HCT116 (cell line): ENCODE measurements at regions not wholly inside any gene's neighbourhood (a gene's known extent, or its start where the extent isn't known, plus 50 kb on each side); places are given as distances from the start of the nearest gene placed in this dataset.

ENCODE experiments used
- ATAC-seq: fragments of 200-7000 bp; cut with Tn5 transposase; 2 replicates; pipeline ENCODE4 v1.9.1; 2020; ENCODE audit warnings: mild to moderate bottlenecking, moderate library complexity
- BruUV-seq: library from RNA; stranded (reverse); fragments of 400-500 nt; replicated peaks from 2 replicates; lab custom pipeline; 2021; lab: Mats Ljungman, UMichigan
- CTCF ChIA-PET: fragments of 300-600 bp; sonication (Branson Sonifier 250); formaldehyde crosslinking; loops from one replicate; lab custom pipeline; 2021; ENCODE audit warnings: antibody characterized with exemption; lab: Charles Lee
- POLR2A ChIA-PET: fragments of 300-600, 350-600 bp; sonication (Branson Sonifier 250); formaldehyde crosslinking; loops from one replicate; lab custom pipeline; 2021; ENCODE audit warnings: antibody characterized with exemption; lab: Charles Lee
- RAD21 ChIA-PET, 2 experiments: fragments of 300-600 bp; sonication (Branson Sonifier 250); formaldehyde crosslinking; loops; one replicate each; lab custom pipeline; 2023; ENCODE audit warnings: low total read pairs in 2 of 2; ENCODE audit not compliant: uncharacterized antibody in 2 of 2, unreplicated experiment in 2 of 2, low non-redundant PET in 1 of 2; lab: Charles Lee
- DNase-seq: peaks from one replicate; pipeline ENCODE4 v3.0.0-alpha.2; 2010; ENCODE audit warnings: low read depth, low spot score
- H2AFZ ChIP-seq: fragments of 200-600 bp; shearing (Covaris generic), sonication (generic); 2 replicates; pipeline ENCODE4 v1.6.1; 2017; ENCODE audit warnings: low read depth, mixed run types, mixed read lengths, antibody characterized with exemption, low read length; ENCODE audit not compliant: poor library complexity, severe bottlenecking
- H3K27ac ChIP-seq: 2 replicates; pipeline ENCODE4 v1.5.1; 2012; ENCODE audit warnings: low read depth, low read length
- H3K27me3 ChIP-seq: fragments of 200-600 bp; sonication (generic); 2 replicates; pipeline ENCODE4 v1.6.1; 2016; ENCODE audit warnings: mixed run types, low read length, mixed read lengths; ENCODE audit not compliant: insufficient read depth
- H3K36me3 ChIP-seq, 2 experiments: fragments of 200-500 bp in 1 of 2; fragments of 200-600 bp in 1 of 2; sonication (Bioruptor generic) in 1 of 2; sonication (generic) in 1 of 2; 2 replicates each; pipeline versions ENCODE4 v1.5.1 to v1.6.1; 2014 to 2016; ENCODE audit warnings: low read length in 2 of 2, inconsistent platforms in 1 of 2, mixed read lengths in 1 of 2, mixed run types in 1 of 2; ENCODE audit not compliant: insufficient read depth in 2 of 2, control insufficient read depth in 1 of 2
- H3K4me1 ChIP-seq, 2 experiments: fragments of 200-600 bp in 1 of 2; sonication (generic) in 1 of 2; 2 replicates each; pipeline versions ENCODE4 v1.5.1 to v1.6.1; 2012 to 2017; ENCODE audit warnings: low read length in 2 of 2, inconsistent platforms in 1 of 2, mild to moderate bottlenecking in 1 of 2, mixed read lengths in 1 of 2, mixed run types in 1 of 2, moderate library complexity in 1 of 2; ENCODE audit not compliant: insufficient read depth in 2 of 2, control insufficient read depth in 1 of 2
- H3K4me2 ChIP-seq: fragments of 200-600 bp; sonication (generic); 2 replicates; pipeline ENCODE4 v1.6.1; 2017; ENCODE audit warnings: mixed run types, low read length, mixed read lengths
- H3K4me3 ChIP-seq, 2 experiments: fragments of 200-600 bp in 1 of 2; sonication (generic) in 1 of 2; replicated peaks in 1 of 2; 2 replicates each; pipeline ENCODE4 v1.5.1; 2011 to 2016; ENCODE audit warnings: low read length in 2 of 2, control low read depth in 1 of 2, low read depth in 1 of 2, mild to moderate bottlenecking in 1 of 2, mixed read lengths in 1 of 2, mixed run types in 1 of 2
- H3K79me2 ChIP-seq: fragments of 200-600 bp; sonication (generic); 2 replicates; pipeline ENCODE4 v1.6.1; 2017; ENCODE audit warnings: mild to moderate bottlenecking, mixed run types, low read length, moderate library complexity, mixed read lengths; ENCODE audit not compliant: insufficient read depth
- H3K9ac ChIP-seq: fragments of 200-600 bp; sonication (generic); 2 replicates; pipeline ENCODE4 v1.6.1; 2016; ENCODE audit warnings: low read length, mixed read lengths
- H3K9me2 ChIP-seq: fragments of 200-600 bp; sonication (generic), shearing (Covaris generic); 2 replicates; pipeline ENCODE4 v1.6.1; 2017; ENCODE audit warnings: mixed run types, mild to moderate bottlenecking, moderate library complexity; ENCODE audit not compliant: insufficient read depth
- H3K9me3 ChIP-seq, 2 experiments: fragments of 200-500 bp in 1 of 2; fragments of 200-600 bp in 1 of 2; sonication (Bioruptor generic) in 1 of 2; sonication (generic) in 1 of 2; 2 replicates each; pipeline ENCODE4 v1.6.1; 2014 to 2017; ENCODE audit warnings: low read length in 2 of 2, mixed read lengths in 2 of 2, inconsistent platforms in 1 of 2, low read depth in 1 of 2, mild to moderate bottlenecking in 1 of 2, mixed run types in 1 of 2, moderate library complexity in 1 of 2; ENCODE audit not compliant: control insufficient read depth in 1 of 2, insufficient read depth in 1 of 2
- H4K20me1 ChIP-seq: fragments of 200-600 bp; sonication (generic), shearing (Covaris generic); 2 replicates; pipeline ENCODE4 v1.6.1; 2017; ENCODE audit warnings: mixed run types, mild to moderate bottlenecking, moderate library complexity; ENCODE audit not compliant: insufficient read depth
- CEBPB ChIP-seq: IDR thresholded peaks from 2 replicates; pipeline ENCODE4 v1.6.1; 2012; ENCODE audit warnings: low read depth
- EGR1 ChIP-seq: IDR thresholded peaks from 2 replicates; pipeline ENCODE4 v1.6.1; 2012; ENCODE audit warnings: low read depth
- ELF1 ChIP-seq: IDR thresholded peaks from 2 replicates; pipeline ENCODE4 v1.6.1; 2012; ENCODE audit warnings: low read depth, borderline replicate concordance
- EZH2phosphoT487 ChIP-seq: fragments of 200-600 bp; IDR thresholded peaks from 2 replicates; pipeline ENCODE4 v1.6.1; 2018; ENCODE audit warnings: antibody characterized with exemption, borderline replicate concordance
- POLR2A ChIP-seq: IDR thresholded peaks from 2 replicates; pipeline ENCODE4 v1.7.0; 2011; ENCODE audit warnings: borderline replicate concordance; ENCODE audit not compliant: insufficient read depth, insufficient read length; ENCODE audit errors: extremely low read depth
- POLR2AphosphoS5 ChIP-seq: IDR thresholded peaks from 2 replicates; pipeline ENCODE4 v1.6.1; 2011; ENCODE audit warnings: mild to moderate bottlenecking, low read depth, low read length, moderate library complexity
- SIN3A ChIP-seq: IDR thresholded peaks from 2 replicates; pipeline ENCODE4 v1.6.1; 2012; ENCODE audit warnings: low read depth
- TCF7L2 ChIP-seq: IDR thresholded peaks from 2 replicates; pipeline ENCODE4 v1.7.0; 2011; ENCODE audit warnings: borderline replicate concordance, inconsistent platforms; ENCODE audit not compliant: insufficient read depth, insufficient read length; ENCODE audit errors: extremely low read depth
- ZNF274 ChIP-seq: fragments of 200-500 bp; sonication (Bioruptor generic); IDR thresholded peaks from 2 replicates; pipeline ENCODE4 v1.6.1; 2014; ENCODE audit warnings: mild to moderate bottlenecking, low read depth, low read length, inconsistent platforms
- intact Hi-C: fragments of 100-400 bp; cut with micrococcal nuclease; formaldehyde crosslinking; loops from 2 replicates; pipeline ENCODE4 v1.10.0; 2022
- TF ChIP-seq, protein P1 (sequence below): IDR thresholded peaks from 2 replicates; pipeline ENCODE4 v1.6.1; 2012; ENCODE audit warnings: low read depth

DNA sequence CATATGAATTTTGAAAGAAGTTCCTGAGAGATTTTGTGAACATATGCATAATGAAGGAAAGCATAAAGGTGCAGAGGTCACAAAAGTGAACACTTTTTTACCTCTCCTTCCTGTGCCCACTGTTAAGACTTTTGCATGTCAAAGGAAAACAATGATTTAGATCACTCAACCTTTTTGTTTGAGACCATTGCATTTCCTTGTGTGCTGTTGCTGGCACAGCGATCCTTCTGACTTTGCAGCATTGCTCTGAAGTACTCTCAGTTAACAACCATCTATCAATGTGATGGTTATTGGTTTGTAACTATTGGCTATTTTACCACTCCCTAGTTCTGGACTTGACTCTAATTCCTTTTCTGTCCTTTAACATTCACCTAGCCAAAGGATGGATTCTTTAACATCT is 61.7 kb upstream of the TFPI start:
- TF ChIP-seq POLR2AphosphoS5: no peak
- ChIA-PET POLR2A (no interaction called here), RAD21 (no interaction called here), CTCF (no interaction called here)
- DNase-seq (no peak), ATAC-seq (no peak)
- no peaks in the 10 kb centered on the region for H3K4me1 ChIP-seq
- H3K27me3 ChIP-seq: no peaks in the 10 kb centered on the region
- no peak overlapping the region for H3K27ac ChIP-seq
- H2AFZ ChIP-seq: no peak overlapping the region
- no peak overlapping the region for H3K9ac ChIP-seq
- H3K9me2 ChIP-seq: no peaks in the 10 kb centered on the region
- no peaks in the 10 kb centered on the region for H4K20me1 ChIP-seq
- H3K9me3 ChIP-seq: no peaks in the 10 kb centered on the region
- no peaks in the 10 kb centered on the region for H3K79me2 ChIP-seq
- no peak overlapping the region for H3K4me2 ChIP-seq
- no TSS peak for BruUV-seq
- no peak overlapping the region for H3K4me3 ChIP-seq
- intact Hi-C loops: no loop called here
- H3K36me3 ChIP-seq: no peaks in the 10 kb centered on the region

DNA sequence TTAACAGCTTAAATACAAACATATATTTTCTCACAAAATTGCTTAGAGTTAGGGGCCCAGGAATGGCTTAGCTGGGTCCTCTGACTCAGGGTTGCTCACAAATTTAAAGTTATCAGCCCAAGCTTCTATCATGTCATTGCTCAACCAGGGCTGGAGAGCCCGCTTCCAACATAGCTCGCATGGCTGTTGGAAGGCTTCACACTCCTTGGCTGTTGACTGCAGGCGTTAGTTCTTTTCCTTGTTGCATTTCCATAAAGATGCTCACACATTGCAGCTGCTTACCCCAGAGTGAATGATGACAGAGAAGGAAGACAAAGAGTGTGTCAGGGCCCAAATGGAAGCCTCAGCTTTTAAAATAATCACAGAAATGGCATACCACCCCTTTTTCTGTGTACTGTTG is 62.9 kb upstream of the TFPI start:
- ATAC-seq (no peak), DNase-seq (no peak)
- Histone ChIP-seq H4K20me1 (no peaks in the 10 kb centered on the region), H3K4me2 (no peak overlapping the region), H3K9me2 (no peaks in the 10 kb centered on the region), H3K79me2 (no peaks in the 10 kb centered on the region), H3K9ac (no peak overlapping the region), H3K4me1 (no peaks in the 10 kb centered on the region), H2AFZ (no peak overlapping the region), H3K9me3 (no peaks in the 10 kb centered on the region), H3K27ac (no peak overlapping the region), H3K36me3 (no peaks in the 10 kb centered on the region), H3K4me3 (no peak overlapping the region), H3K27me3 (no peaks in the 10 kb centered on the region)
- BruUV-seq: no TSS peak
- TF ChIP-seq POLR2AphosphoS5 (no peak), EZH2phosphoT487 (no peak), EGR1 (no peak), POLR2A (no peak), TCF7L2 (no peak), ZNF274 (no peak), SIN3A (no peak), ELF1 (no peak), CEBPB (no peak)
- TF ChIP-seq, protein P1, sequence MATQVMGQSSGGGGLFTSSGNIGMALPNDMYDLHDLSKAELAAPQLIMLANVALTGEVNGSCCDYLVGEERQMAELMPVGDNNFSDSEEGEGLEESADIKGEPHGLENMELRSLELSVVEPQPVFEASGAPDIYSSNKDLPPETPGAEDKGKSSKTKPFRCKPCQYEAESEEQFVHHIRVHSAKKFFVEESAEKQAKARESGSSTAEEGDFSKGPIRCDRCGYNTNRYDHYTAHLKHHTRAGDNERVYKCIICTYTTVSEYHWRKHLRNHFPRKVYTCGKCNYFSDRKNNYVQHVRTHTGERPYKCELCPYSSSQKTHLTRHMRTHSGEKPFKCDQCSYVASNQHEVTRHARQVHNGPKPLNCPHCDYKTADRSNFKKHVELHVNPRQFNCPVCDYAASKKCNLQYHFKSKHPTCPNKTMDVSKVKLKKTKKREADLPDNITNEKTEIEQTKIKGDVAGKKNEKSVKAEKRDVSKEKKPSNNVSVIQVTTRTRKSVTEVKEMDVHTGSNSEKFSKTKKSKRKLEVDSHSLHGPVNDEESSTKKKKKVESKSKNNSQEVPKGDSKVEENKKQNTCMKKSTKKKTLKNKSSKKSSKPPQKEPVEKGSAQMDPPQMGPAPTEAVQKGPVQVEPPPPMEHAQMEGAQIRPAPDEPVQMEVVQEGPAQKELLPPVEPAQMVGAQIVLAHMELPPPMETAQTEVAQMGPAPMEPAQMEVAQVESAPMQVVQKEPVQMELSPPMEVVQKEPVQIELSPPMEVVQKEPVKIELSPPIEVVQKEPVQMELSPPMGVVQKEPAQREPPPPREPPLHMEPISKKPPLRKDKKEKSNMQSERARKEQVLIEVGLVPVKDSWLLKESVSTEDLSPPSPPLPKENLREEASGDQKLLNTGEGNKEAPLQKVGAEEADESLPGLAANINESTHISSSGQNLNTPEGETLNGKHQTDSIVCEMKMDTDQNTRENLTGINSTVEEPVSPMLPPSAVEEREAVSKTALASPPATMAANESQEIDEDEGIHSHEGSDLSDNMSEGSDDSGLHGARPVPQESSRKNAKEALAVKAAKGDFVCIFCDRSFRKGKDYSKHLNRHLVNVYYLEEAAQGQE: no peak
- ChIA-PET POLR2A (no interaction called here), CTCF (interaction anchor here (0.6 kb wide), 1 partner anchor 117 kb away, joined by 3 read pairs; no protein-coding TSS in a partner anchor), RAD21 (no interaction called here)
- intact Hi-C loops: no loop called here
